GM12878 (cell line): ENCODE measurements at regions not wholly inside any gene's neighbourhood (a gene's known extent, or its start where the extent isn't known, plus 50 kb on each side); places are given as distances from the start of the nearest gene placed in this dataset.

ENCODE experiments used
- ATAC-seq: fragments of 200-7000 bp; cut with Tn5 transposase; 3 replicates; pipeline ENCODE4 v1.9.1; 2020; ENCODE audit warnings: mild to moderate bottlenecking, moderate library complexity
- BruUV-seq: library from RNA; stranded (reverse); fragments of 400-500 nt; replicated peaks from 2 replicates; lab custom pipeline; 2021; lab: Mats Ljungman, UMichigan
- CTCF ChIA-PET: fragments of 300-600 bp; sonication (Branson Sonifier 250); formaldehyde crosslinking; extraction: SDS; loops from one replicate; lab custom pipeline; 2021; ENCODE audit warnings: inconsistent platforms; lab: Yijun Ruan, JAX
- POLR2A ChIA-PET: fragments of 350-600 bp; formaldehyde crosslinking; extraction: SDS; loops from one replicate; lab custom pipeline; 2021; ENCODE audit warnings: inconsistent platforms; lab: Charles Lee
- RAD21 ChIA-PET: fragments of 300-600 bp; sonication (Branson Sonifier 250); formaldehyde crosslinking; loops from one replicate; lab custom pipeline; 2023; ENCODE audit warnings: antibody characterized with exemption; ENCODE audit not compliant: unreplicated experiment; lab: Charles Lee
- SMC1A ChIA-PET: fragments of 300-600 bp; sonication (Branson Sonifier 250); formaldehyde crosslinking; loops from one replicate; lab custom pipeline; 2023; ENCODE audit not compliant: unreplicated experiment, uncharacterized antibody; lab: Charles Lee
- DNase-seq: peaks from one replicate; pipeline ENCODE4 v3.0.0-alpha.2; 2011; ENCODE audit warnings: low read depth, low spot score
- FAIRE-seq: peaks from 3 replicates; lab custom pipeline; 2011; peaks lifted over from hg19 to GRCh38; lab: Jason Lieb, UNC
- H2AFZ ChIP-seq: 2 replicates; pipeline ENCODE4 v1.6.0; 2011; ENCODE audit warnings: low read depth, low read length, control low read depth; ENCODE audit not compliant: control insufficient read depth
- H3K27ac ChIP-seq: 2 replicates; pipeline ENCODE4 v1.5.1; 2011; ENCODE audit warnings: control low read depth; ENCODE audit not compliant: control insufficient read depth, insufficient read depth
- H3K27me3 ChIP-seq, 2 experiments: replicated peaks in 1 of 2; 2 replicates each; pipeline versions ENCODE4 v1.6.0 to v1.6.1; 2011; ENCODE audit warnings: low read length in 1 of 2; ENCODE audit not compliant: control insufficient read depth in 2 of 2, insufficient read depth in 2 of 2
- H3K36me3 ChIP-seq, 2 experiments: 2 replicates each; pipeline ENCODE4 v1.5.1; 2011; ENCODE audit warnings: low read length in 1 of 2; ENCODE audit not compliant: control insufficient read depth in 2 of 2, insufficient read depth in 2 of 2
- H3K4me1 ChIP-seq: 2 replicates; pipeline ENCODE4 v1.6.1; 2011; ENCODE audit warnings: mild to moderate bottlenecking, low read length, moderate library complexity, mixed read lengths; ENCODE audit not compliant: control insufficient read depth, insufficient read depth
- H3K4me2 ChIP-seq: 2 replicates; pipeline ENCODE4 v1.6.0; 2011; ENCODE audit warnings: control low read depth; ENCODE audit not compliant: control insufficient read depth, insufficient read depth
- H3K4me3 ChIP-seq: fragments of 200-600 bp; sonication (generic); 2 replicates; pipeline ENCODE4 v1.5.1; 2016
- H3K79me2 ChIP-seq: 2 replicates; pipeline ENCODE4 v1.6.0; 2011; ENCODE audit warnings: low read length; ENCODE audit not compliant: control insufficient read depth, insufficient read depth
- H3K9ac ChIP-seq: 2 replicates; pipeline ENCODE4 v1.8.0; 2011; ENCODE audit warnings: low read length, control low read depth, mixed read lengths; ENCODE audit not compliant: control insufficient read depth, insufficient read depth
- H3K9me3 ChIP-seq: replicated peaks from 3 replicates; pipeline ENCODE4 v1.5.1; 2011; ENCODE audit warnings: mild to moderate bottlenecking, low read length; ENCODE audit not compliant: control insufficient read depth, insufficient read depth
- H4K20me1 ChIP-seq: 2 replicates; pipeline ENCODE4 v1.6.0; 2011; ENCODE audit not compliant: control insufficient read depth, insufficient read depth
- BHLHE40 ChIP-seq, 2 experiments: fragments of 450-650 bp in 1 of 2; IDR thresholded peaks; 2 replicates each; pipeline ENCODE4 v1.6.1; 2011 to 2017; ENCODE audit warnings: low read depth in 2 of 2, borderline replicate concordance in 1 of 2, improper control_type of control experiment in 1 of 2, low read length in 1 of 2, mild to moderate bottlenecking in 1 of 2
- CUX1 ChIP-seq: IDR thresholded peaks from 2 replicates; pipeline ENCODE4 v1.6.1; 2012; ENCODE audit warnings: improper control_type of control experiment, low read depth, low read length; ENCODE audit not compliant: insufficient replicate concordance
- FOS ChIP-seq: IDR thresholded peaks from 3 replicates; pipeline ENCODE4 v1.6.1; 2011; ENCODE audit warnings: borderline replicate concordance; ENCODE audit not compliant: insufficient read length; ENCODE audit errors: extremely low read depth
- GATAD2B ChIP-seq: fragments of 450-650 bp; conservative IDR thresholded peaks from 2 replicates; pipeline ENCODE4 v1.6.1; 2017; ENCODE audit warnings: low read depth, mild to moderate bottlenecking, moderate library complexity
- HCFC1 ChIP-seq: fragments of 150-350 bp; IDR thresholded peaks from 2 replicates; pipeline ENCODE4 v1.6.1; 2014; ENCODE audit warnings: low read length
- IRF3 ChIP-seq: fragments of 450-650 bp; IDR thresholded peaks from 2 replicates; pipeline ENCODE4 v1.6.1; 2014; ENCODE audit warnings: mild to moderate bottlenecking
- LARP7 ChIP-seq: fragments of 450-650 bp; IDR thresholded peaks from 2 replicates; pipeline ENCODE4 v1.6.1; 2017; ENCODE audit warnings: mild to moderate bottlenecking
- MEF2A ChIP-seq: IDR thresholded peaks from 2 replicates; pipeline ENCODE4 v1.6.1; 2011; ENCODE audit warnings: low read depth, mild to moderate bottlenecking, low read length, moderate library complexity; ENCODE audit not compliant: insufficient read depth
- NRF1 ChIP-seq: conservative IDR thresholded peaks from 2 replicates; pipeline ENCODE4 v1.6.1; 2011; ENCODE audit warnings: mild to moderate bottlenecking, low read depth, low read length, improper control_type of control experiment
- PML ChIP-seq: IDR thresholded peaks from 2 replicates; pipeline ENCODE4 v1.6.1; 2012; ENCODE audit warnings: low read length, inconsistent platforms
- SPI1 ChIP-seq: IDR thresholded peaks from 2 replicates; pipeline ENCODE4 v1.6.1; 2011; ENCODE audit warnings: low read depth, mild to moderate bottlenecking, low read length, moderate library complexity, borderline replicate concordance; ENCODE audit not compliant: insufficient read depth
- USF2 ChIP-seq: IDR thresholded peaks from 2 replicates; pipeline ENCODE4 v1.6.1; 2011; ENCODE audit warnings: low read depth, low read length, improper control_type of control experiment, borderline replicate concordance
- WGBS: methylation state at CpG from one replicate; pipeline ENCODE4 v1.1.6; 2016; ENCODE audit warnings: low lambda C conversion rate; ENCODE audit not compliant: insufficient replicate concordance, insufficient coverage; ENCODE audit errors: missing lambda C conversion rate; 5-methylcytosine and 5-hydroxymethylcytosine counted together
- in situ Hi-C: fragments of 300-500 bp; cut with MboI; formaldehyde crosslinking; loops from 9 replicates; pipeline ENCODE4 v1.14.3; 2018; ENCODE audit warnings: mixed read lengths
- intact Hi-C: fragments of 100-400 bp; cut with micrococcal nuclease; formaldehyde crosslinking; loops from one replicate; pipeline ENCODE4 v1.14.2; 2022; ENCODE audit not compliant: unreplicated experiment
- TF ChIP-seq, protein P1 (sequence below): fragments of 450-650 bp; IDR thresholded peaks from 2 replicates; pipeline ENCODE4 v1.6.1; 2016; ENCODE audit warnings: mild to moderate bottlenecking, moderate library complexity, borderline replicate concordance

DNA sequence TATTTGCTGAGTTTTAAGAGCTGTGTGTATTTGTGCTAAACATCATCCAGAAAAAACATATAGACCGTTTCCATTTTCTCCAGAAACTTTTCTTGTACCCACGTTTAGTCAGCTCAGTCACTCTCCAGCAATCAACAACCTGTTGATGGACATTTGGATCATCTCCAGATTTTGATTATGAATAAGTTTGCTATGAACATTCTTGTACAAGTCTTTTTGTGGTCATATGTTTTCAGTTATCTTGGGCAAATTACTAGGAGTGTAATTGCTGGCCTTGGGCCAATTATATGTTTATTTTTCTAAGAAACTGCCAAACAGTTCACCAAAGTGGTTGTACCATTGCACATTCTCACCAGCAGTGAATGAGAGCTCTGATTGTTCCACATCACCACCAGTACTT, 221.8 kb downstream of the CENPF start:
- POLR2A ChIA-PET, result no interaction called here
- 0% methylated on average over 2 of the region's 2 CpGs for WGBS
- Histone ChIP-seq H3K9ac (no peak overlapping the region), H3K4me2 (no peak overlapping the region), H3K27ac (no peak overlapping the region), H3K79me2 (no peaks in the 10 kb centered on the region), H3K4me1 (no peaks in the 10 kb centered on the region), H3K4me3 (no peak overlapping the region), H3K36me3 (no peaks in the 10 kb centered on the region), H4K20me1 (no peaks in the 10 kb centered on the region), H3K27me3 (no peaks in the 10 kb centered on the region), H3K9me3 (no peaks in the 10 kb centered on the region; the same call in 2 of the 3 replicates), H2AFZ (no peak overlapping the region)
- CTCF ChIA-PET, result interaction anchor here (1.4 to 2.3 kb wide), 4 partner anchors 8 to 701 kb away, joined by 3 to 11 read pairs (median 4); no protein-coding TSS in a partner anchor
- ATAC-seq, result no peak
- no TSS peak for BruUV-seq
- SMC1A ChIA-PET, result no interaction called here
- RAD21 ChIA-PET, result interaction anchor here (1.3 kb wide), 1 partner anchor 703 kb away, joined by 3 read pairs; no protein-coding TSS in a partner anchor
- in situ Hi-C loops, result loop anchor here (25.0 kb wide), 1 partner anchor 688 kb away; no protein-coding TSS in a partner anchor
- no peak for FAIRE-seq
- DNase-seq, result no peak
- intact Hi-C loops, result loop anchor here (5.0 kb wide), 1 partner anchor 703 kb away; no protein-coding TSS in a partner anchor
- no peak for TF ChIP-seq USF2
- TF ChIP-seq BHLHE40 (IDR thresholded peaks at IDR 0.05; ENCODE audit: borderline replicate concordance in 1 of 2, low read depth in 2 of 2, low read length in 1 of 2), result no peak
- no peak for TF ChIP-seq HCFC1
- no peak for TF ChIP-seq MEF2A
- TF ChIP-seq NRF1, result no peak
- TF ChIP-seq LARP7, result no peak
- TF ChIP-seq, protein P1, sequence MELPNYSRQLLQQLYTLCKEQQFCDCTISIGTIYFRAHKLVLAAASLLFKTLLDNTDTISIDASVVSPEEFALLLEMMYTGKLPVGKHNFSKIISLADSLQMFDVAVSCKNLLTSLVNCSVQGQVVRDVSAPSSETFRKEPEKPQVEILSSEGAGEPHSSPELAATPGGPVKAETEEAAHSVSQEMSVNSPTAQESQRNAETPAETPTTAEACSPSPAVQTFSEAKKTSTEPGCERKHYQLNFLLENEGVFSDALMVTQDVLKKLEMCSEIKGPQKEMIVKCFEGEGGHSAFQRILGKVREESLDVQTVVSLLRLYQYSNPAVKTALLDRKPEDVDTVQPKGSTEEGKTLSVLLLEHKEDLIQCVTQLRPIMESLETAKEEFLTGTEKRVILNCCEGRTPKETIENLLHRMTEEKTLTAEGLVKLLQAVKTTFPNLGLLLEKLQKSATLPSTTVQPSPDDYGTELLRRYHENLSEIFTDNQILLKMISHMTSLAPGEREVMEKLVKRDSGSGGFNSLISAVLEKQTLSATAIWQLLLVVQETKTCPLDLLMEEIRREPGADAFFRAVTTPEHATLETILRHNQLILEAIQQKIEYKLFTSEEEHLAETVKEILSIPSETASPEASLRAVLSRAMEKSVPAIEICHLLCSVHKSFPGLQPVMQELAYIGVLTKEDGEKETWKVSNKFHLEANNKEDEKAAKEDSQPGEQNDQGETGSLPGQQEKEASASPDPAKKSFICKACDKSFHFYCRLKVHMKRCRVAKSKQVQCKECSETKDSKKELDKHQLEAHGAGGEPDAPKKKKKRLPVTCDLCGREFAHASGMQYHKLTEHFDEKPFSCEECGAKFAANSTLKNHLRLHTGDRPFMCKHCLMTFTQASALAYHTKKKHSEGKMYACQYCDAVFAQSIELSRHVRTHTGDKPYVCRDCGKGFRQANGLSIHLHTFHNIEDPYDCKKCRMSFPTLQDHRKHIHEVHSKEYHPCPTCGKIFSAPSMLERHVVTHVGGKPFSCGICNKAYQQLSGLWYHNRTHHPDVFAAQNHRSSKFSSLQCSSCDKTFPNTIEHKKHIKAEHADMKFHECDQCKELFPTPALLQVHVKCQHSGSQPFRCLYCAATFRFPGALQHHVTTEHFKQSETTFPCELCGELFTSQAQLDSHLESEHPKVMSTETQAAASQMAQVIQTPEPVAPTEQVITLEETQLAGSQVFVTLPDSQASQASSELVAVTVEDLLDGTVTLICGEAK, result no peak
- no peak for TF ChIP-seq PML
- TF ChIP-seq SPI1, result no peak
- no peak for TF ChIP-seq GATAD2B
- no peak for TF ChIP-seq CUX1
- no peak for TF ChIP-seq IRF3
- TF ChIP-seq FOS, result no peak
